GM19351 (cell line): ENCODE measurements at regions not wholly inside any gene's neighbourhood (a gene's known extent, or its start where the extent isn't known, plus 50 kb on each side); places are given as distances from the start of the nearest gene placed in this dataset.

Experiments
- ATAC-seq: cut with Tn5 transposase; IDR thresholded peaks from one replicate; pipeline ENCODE4 v1.9.1; 2021; ENCODE audit warnings: mild to moderate bottlenecking, moderate library complexity; ENCODE audit not compliant: unreplicated experiment

DNA sequence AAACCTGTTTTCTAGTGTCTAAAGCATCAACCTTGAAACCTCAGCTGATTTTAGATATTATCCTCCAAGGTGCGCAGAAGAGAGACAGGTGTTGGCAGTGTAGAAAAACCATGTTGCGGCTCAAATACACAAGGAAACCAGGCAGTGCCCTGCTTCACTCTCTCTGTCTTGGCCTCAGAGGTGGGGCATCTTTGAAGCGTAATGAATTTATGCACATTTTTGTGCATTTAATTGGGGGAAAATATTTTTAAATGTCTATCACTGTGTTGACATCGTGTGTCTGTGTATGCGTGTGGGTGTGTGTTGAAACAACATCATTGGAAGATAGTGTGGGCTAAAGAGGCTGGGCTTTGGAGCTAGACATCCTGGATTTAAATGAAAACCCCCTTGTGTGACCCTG, 334.0 kb upstream of the CHD6 start:
- ATAC-seq = no peak

- no peak for ATAC-seq
Measured at GRCh38 chr20:41951615-41952014, 333.4 kb upstream of the CHD6 start.

DNA sequence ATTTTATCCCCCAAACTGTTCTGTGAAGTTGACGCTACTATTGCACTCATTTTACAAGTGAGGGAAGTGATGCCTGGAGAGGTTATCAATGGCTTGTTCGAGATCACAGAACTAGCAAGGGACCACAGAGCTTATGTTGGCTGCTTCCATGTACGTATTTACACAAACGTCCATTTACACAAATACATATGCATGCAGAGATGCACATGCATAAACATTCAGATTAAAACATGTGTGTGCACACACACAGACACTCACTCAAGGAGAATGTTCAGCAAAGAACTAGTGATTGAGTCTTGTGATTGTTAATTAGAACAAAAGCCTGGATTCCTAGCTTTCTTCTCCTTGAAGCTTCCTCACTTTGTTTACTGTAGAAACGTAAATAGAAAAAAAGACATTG, 321.5 kb upstream of the CHD6 start:
- no peak for ATAC-seq

DNA sequence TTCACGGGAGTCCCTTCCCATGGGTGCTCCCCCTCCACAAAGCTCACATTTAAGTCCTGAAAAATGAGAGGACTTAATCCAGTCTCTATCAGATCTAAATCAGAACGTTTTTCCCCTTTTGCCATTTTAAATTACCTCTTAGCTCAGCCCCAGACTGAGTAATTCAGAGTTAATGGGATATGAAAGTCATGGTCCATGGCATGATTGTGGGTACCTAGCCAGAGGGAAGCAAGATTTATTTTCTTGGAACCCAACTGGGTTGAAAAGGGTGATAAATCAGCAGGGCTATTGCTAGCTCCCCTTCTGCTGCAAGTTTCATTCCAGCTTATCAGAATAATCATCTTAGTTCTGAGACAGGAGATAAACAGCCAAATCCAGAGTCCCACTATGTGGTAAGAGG, 320.2 kb upstream of the CHD6 start:
- ATAC-seq = no peak

DNA sequence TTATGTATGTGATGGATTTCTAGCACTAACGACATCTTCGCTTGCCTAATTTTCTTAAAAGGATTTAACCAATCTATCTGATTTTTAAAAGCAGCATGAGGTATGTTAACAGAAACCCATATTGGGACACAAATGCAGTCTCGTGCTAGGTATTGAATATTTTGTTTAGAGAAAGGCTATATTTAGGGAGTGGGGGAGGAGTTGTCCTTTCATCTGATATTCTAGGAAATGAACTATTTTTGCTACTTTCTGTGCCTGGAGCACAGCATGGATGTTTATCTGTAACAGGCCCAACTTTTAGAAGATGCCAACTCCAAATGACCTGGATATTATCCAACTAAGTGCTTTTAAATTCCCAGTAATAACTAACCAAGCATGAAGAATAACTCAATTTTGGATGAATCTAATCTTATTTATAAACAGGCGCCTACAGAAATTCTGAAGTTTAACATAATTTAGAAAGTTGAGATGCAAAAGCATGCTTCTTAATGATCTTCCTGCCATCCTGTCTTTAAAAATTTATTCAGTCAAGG, 317.1 kb upstream of the CHD6 start:
- ATAC-seq = no peak

GRCh38 chr20:41932431-41932830, 314.3 kb upstream of the CHD6 start:
- ATAC-seq = no peak

DNA sequence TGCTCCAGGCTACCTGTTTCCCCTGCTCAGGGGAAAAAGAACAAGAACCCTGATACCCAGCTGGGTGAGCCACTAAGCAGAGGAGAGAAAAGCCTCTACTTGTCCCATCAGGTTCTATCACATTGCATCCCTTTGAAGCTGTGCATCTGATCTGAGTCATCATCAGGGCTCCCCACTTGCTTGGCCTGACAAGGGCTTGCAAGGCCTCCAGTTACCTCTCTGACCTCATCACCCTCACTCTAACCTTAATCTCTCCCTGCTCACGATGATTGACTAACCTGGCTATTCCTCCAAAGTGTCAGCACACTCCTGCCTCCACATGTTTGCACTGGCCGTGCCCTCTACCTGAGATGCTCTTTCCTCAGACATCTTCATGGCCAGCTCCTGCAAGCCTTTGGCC, 309.5 kb upstream of the CHD6 start:
- no peak for ATAC-seq

- no peak for ATAC-seq
Measured at GRCh38 chr20:41927189-41927588, 309.0 kb upstream of the CHD6 start.

DNA sequence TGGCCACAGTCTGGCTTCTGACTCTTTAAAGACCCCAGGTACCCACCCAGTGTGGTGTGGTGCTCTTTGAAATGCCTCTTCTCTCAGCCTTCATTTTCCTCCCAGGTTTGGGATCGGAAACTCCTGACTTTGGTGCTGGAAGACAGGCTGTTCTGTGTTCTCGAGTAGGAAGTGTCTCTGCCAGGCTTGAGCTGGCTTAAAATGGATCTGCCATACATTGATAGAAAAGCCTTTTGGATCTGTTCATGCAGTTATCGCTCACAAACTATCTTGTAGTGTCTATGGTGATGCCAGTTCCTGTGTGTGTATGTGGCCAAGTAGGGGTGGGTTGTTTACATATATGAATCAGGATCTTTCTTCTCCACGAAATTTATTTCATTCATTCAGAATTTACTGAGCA, 307.3 kb upstream of the CHD6 start:
- ATAC-seq = no peak

- no peak for ATAC-seq
Measured at GRCh38 chr20:41923624-41924023, 305.4 kb upstream of the CHD6 start.

DNA sequence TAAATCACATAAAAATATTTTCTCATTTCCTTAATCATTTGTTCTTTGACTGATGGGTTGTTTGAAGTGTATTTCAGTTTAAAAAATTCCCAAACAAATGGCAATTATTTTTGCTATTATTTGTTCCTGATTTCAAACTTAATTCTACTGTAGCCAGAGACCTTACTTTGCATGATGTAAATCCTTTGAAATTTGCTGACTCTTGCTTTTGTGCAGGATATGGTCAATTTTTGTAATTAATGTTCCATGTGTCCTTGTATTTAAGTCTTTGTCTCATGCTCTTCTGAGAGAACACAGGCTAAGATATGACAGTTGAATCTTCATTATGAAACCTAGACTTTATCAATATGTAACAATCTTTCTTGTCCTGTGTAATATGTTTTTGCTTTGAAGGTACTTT, 295.0 kb upstream of the CHD6 start:
- no peak for ATAC-seq

- no peak for ATAC-seq
Measured at GRCh38 chr20:41910558-41910957, 292.4 kb upstream of the CHD6 start.

DNA sequence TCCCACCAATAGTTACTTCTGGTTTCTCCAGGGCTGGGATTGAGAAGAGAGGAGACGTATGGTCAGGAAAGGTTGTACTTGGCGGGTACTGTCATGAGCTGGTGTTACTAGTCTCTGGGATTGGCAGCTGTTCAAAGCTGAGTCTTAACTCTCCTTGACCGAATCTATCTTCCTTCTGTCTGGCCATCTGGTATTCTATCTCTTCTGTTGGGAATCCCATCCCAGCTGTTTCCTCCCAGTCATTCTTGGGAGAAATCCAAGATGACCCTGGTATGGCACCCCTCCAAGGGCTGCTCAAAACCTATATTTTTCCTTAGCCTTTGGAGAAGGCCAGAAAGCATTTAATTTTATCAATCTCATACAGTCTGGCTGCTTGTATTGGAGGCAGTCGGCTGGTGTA, 287.0 kb upstream of the CHD6 start:
- ATAC-seq = no peak

DNA sequence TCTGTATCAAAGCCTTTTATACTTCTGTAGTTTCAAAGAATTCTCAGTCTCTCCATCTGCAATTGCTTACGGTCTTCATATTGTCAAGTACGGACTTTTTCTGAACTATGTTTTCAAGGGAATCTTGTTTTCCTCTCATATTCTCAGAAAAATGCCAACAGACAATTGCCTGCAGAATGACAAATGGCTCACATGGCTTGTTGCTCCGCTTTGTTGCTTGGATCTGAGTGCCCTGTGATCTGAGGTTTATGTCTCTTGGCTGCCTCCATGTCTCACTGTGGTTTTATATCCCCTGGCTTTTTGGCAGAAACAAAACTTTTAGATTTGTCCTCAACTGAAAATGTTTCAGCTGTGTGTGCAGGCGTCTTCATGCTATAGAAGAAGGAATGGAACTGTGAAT, 285.4 kb upstream of the CHD6 start:
- ATAC-seq = no peak

GRCh38 chr20:41902346-41902745, 284.2 kb upstream of the CHD6 start:
- ATAC-seq = no peak

- no peak for ATAC-seq
Measured at GRCh38 chr20:41900201-41900691, 282.1 kb upstream of the CHD6 start.

DNA sequence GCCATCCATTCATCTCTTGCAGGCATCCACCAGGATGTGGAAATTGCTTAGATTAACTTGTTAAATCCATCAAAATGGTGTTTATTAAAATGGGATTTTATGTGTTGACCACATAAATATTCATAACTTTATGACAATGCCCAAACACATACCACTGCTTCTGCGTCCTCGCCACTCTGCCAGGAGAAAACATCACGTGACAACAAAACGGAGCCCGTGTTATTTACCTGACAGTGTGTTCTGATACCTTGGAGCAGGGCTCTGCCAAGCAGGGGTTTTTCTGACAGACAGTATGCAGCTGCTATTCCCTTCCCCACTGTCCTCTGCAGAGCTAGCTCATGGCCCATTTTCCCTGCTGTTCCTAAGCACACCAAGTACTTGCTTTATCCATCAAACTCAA, 279.5 kb upstream of the CHD6 start:
- no peak for ATAC-seq

- ATAC-seq = no peak
Measured at GRCh38 chr20:41895241-41896032, 277.3 kb upstream of the CHD6 start.

DNA sequence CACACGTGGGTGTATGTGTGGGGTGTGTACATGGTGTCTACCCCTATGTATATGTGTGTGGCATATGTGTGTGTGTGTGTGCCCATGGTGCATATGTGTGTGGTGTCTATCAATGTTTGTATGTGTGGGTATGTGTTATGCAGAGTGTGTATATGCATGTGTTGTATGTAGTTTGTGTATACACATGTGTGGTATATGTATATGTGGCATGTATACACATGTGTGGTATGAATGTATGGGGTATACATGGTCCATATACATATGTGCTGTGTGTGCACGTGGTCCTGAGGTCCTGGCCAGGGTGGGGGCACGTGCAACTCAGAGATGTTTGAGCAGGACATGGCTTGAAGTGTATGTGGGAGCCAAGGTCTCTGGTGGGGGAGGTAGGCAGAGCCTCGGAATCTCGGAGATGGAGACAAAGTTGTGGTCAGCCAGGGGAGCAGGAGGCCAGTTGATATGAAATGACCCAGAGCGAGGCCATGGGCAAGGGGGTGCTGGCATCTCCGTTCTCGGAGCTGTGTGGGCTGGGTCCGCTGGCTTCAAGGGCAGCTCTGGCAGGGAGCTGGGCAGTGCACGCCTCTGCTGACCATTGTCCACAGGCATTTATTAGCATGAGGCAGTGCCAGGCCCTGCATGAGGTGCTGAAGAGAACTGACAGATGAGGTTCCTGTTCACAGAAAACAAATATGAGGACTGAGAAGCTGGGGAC, 276.2 kb upstream of the CHD6 start:
- no peak for ATAC-seq

DNA sequence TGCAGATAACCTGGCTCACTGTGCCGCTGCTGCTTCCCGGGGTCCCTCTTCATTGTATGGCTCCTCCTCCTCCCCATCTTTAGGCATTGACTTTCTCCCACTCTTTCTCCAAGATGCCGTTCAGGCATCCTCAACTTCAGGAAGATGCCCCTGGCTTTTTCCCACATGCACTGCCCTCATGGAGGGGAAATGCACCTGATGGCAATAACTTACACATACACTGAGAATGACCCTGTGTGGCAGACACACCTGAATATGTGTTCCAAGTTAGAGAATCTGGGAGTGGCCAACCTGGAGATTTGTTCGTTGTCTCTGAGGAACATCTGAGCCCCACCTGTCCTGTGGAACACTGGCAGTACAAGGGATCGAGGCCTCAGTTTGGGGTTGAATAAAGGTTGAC, 273.9 kb upstream of the CHD6 start:
- ATAC-seq = no peak

DNA sequence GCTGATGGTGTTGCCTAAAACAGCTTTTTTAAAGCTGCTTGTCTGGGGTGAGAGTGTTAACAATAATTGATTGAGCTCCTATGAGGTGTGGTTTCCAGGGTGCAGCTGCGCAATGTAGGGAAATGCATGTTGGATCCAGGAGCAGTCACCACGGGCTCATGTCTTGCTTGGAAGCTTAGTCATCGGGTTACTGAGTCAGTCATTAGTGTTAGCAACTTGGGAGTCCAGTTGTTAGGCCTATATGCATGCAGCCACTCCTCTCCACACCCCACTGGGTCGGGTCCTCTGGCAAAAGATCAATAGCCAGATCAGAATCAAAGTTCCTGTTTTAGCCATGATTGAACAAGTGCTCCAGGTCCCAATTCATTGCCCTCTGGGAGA, 271.7 kb upstream of the CHD6 start:
- ATAC-seq = no peak

GRCh38 chr20:41889126-41889843, 271.1 kb upstream of the CHD6 start:
- ATAC-seq = no peak
